GM19025 (cell line): ENCODE measurements at regions not wholly inside any gene's neighbourhood (a gene's known extent, or its start where the extent isn't known, plus 50 kb on each side); places are given as distances from the start of the nearest gene placed in this dataset.
"Not testable (repeated sequence)": the region's sequence is repeated elsewhere in the genome, so short reads cannot be mapped to it uniquely, and the experiment has no call there.

Source experiments
- ATAC-seq: cut with Tn5 transposase; IDR thresholded peaks from one replicate; pipeline ENCODE4 v1.9.1; 2021; ENCODE audit warnings: mild to moderate bottlenecking, low read depth, moderate library complexity; ENCODE audit not compliant: unreplicated experiment

DNA sequence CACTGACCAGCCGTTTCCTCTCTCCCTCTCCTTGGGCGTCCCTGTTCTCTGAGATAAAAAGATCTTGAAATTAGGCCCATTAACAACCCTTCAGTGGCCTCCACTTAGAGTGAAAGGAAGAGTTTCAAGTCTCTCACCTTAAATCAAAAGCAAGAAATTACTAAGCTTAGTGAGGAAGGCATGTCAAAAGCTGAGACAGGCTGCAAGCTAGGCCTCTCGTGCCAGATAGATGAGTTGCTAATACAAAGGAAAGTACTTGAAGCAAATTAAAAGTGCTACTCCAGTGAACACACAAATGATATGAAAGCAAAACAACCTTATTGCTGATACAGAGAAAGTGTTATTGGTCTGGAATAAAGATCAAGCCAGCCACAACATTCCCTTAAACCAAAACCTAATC lies 331.3 kb upstream of the SEMA6A start:
- ATAC-seq = no peak

DNA sequence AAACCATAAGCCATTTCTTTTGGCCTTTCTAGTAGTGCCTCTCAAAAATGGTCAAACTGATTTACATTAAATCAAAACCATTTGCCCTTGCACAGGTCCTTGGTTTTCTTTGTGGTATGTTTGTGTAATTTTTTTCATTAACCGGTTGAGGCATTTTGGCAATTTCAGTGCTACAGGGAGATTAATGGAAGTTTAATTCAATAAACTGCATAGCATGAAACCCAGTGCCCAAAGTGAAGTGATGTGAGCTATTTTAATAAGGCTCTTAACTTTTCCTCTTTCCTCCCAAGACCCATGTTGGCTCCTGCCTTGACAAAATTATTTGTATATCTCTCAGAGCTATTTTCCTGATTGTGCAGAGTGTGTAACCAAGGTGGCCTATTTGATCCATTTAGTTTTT lies 326.2 kb upstream of the SEMA6A start:
- no peak for ATAC-seq

DNA sequence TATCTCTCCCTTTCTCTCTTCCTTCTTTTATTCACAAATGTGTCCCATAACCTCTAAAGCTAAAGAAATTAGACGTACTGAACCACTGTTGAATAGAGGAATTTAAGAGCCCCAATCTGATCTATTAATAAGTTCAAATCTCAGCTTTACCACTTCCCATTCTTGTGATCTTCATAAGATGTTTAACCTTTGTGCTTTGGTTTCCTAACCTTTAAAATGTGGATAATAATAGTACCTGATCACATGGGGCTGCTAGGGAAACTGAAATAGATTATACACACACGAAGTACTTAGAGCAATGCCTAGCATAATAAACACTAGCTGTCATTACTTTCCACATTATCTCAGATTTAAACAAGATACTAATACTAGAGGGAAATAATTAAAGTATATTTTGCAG lies 324.3 kb upstream of the SEMA6A start:
- ATAC-seq = no peak

DNA sequence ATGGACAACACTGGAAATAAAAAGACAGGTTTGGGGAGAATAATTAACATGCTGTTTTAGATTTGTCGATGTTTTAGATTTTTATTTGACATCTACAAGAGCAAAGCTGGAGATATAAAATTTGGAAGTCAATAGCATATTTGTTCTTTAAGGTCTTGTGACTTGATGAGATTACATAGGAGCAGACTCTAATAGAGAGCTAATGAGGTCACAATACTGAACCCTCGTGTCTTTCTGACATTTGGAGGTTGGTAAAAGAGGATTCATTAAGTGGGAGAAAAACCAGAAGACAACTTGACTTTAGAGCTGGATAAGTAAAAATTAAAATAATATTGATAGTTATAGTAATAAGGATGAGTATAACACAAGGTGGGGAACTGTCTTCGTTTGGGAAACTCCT lies 322.7 kb upstream of the SEMA6A start:
- ATAC-seq = no peak

DNA sequence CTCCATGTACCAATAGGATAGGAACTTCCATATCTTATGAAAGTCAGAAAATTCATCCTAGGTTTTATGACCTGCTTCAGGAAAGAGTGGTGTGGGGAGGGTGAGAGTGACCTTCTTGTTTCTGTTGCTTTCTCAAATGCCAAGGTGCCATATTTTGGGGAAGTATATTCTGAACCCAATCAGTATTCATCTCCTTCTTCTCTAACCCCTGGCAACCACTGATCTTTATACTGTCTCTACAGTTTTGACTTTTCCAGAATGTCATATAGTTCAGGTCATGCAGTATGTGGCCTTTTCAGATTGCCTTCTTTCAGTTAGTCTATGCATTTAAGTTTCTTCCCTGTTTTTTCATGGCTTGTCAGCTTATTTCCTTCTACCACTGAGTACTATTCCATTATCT lies 321.4 kb upstream of the SEMA6A start:
- no peak for ATAC-seq

DNA sequence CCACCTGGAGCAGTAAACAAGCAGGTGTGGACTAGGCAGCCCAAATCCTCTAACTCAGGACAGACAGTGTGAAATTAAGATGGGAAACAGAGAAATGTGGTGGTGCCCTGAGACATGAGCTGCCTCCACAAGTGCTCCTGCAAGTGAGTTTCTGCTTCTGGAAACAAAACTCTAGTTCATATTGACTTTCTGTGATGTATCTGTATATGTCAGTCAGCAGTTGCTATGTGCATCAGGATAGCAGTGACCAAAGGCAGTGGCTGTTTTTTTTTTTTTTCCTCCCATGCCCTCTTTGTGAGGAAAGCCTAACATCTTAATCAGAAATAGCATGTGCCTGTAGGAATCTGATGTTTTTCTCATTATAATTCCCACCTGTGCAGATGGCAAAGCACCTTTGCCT lies 318.4 kb upstream of the SEMA6A start:
- no peak for ATAC-seq

DNA sequence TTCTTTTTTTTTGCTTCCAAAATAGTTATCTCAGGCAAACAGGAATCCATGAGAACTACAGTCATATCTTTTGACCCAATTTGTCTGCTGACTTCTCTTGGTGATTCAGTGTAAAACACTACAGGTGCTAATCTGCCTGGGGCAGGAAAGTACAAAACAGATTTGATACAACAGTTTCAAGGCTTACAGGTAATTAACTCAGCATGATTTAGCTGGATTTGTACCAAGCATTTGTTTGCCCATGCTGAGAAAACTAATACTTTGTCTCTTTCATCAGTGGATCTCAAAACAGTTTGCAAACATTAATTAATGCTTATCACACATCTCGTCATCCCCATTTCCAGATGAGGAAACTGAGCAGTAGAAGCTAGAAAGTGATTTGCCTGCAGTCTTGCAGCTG lies 312.5 kb upstream of the SEMA6A start:
- ATAC-seq = no peak

DNA sequence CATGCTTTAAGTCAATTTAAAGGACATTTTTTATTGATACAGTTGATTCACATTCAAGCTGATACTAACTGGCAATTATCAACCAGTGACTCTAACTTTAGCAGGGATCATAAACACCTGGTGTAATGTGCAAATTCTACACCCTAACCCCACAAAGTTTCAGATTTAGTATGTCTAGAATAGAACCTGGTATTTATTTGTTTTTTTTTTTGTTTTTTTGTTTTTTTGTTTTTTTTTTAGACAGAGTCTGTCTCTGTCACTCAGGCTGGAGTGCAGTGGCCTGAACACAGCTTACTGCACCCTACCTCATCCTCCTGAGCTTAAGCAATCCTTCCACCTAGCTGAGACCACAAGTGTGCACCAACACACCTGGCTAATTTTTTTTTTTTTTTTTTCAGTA lies 311.2 kb upstream of the SEMA6A start:
- peak; percentile 71 for ATAC-seq

DNA sequence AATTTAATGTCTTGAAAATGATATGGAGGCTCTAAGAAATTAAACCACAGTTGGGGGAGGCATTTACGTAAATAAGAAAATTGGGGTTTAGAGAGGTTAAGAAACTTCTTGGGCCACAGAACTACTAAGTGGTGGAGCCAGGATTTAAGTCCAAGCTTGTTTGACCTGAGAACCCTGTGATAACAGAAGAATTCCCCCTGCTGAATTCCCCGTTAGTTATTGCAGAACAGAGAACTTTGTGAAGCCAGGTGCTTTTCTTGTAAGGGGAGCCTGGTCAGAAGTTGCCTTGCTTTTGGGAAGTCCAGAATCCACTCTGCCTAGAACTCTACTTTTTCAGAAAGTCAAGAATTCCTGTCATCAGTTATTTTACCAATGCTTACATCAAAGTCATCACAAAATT lies 309.3 kb upstream of the SEMA6A start:
- peak; percentile 47 for ATAC-seq

DNA sequence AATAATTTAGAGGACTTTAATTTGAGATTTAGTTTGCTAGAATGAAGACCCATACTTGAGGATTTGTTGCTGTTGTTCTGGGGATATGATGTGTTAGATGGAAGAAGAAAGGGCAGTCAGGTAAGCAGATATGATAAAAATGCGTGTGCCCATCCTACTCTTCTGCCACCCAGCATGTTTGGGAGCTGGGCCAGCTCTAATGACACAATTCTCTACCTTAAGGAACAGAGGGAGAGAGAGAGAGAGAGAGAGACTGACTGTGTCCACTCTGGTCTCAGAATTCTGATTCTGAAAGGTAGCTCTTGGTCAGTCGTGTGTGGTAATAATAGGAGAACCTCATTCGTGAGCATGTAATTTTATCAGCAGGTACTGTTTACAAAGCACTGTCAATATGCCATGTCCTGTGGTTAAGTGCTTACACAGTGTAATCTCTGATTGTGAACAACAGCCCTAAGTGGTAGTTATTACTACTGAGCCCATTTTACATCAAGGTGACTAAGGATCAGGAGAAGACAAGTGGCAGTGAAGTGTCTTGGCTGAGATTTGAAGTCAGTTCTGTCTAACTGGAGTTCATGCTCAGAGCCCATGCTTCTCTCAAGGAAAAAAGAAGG lies 307.4 kb upstream of the SEMA6A start:
- no peak for ATAC-seq

DNA sequence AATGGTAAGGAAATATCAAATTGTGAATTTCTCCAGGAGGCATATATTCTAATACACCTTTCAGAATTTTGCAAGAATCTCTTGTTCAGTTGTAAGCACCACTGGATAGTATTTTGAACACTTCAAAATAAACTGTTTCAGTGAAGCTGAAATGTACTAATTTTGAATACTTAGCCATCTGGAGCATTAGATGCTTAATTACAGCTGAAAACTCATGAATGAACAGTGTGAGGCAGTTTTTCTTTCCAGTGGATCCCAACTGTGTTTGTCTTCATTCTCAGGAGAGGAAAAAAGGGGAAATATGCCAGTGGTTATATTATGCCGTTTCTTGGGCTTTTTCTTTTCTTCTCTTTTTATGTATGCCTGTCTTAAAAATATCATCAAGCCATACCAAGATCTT lies 306.0 kb upstream of the SEMA6A start:
- no peak for ATAC-seq

DNA sequence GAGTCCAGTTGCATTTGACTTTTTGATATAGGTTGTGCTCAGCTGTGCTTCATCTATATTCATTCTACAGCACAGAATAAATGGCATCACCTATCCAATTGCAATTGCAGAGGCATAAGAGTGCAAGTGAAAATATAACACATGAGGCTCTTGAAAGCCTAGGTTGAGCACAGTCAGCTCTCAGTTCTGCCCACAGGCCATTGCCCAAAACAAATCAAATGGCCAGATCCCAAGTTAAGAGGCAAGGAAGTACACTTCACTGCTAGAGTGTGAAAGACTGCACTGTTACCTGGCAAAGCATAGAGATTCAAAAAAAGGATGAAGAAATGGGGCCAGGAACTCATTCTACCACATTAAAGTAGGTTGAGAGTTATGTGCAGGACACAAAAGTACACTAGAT lies 305.5 kb upstream of the SEMA6A start:
- ATAC-seq = no peak

DNA sequence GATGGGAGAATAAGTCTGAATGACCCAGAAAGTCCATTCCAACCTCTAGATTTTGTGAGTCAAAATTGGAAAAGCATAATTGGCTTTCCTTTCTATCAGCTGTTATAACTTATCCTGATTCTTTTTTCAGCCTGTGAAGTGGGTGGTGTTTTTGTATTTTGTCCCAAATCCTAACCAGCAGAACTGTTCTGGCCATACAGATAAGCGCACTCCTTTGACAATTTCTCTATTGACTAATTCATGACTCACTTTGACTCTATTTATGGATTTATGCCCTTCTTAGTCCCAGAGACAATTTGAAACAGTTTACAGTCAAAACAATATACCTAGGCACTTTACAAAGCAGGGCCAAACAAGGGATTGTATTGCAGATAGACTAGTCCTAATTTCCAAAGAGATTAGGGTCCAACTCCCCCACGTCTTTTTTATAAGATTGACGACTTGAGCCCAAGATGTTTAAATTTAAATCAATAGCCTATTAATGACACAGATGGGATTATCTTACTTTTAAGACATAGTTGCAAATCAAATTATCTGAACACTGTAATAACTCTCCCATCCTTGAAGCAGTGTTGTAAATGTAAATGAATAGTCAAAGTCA lies 301.7 kb upstream of the SEMA6A start:
- no peak for ATAC-seq

DNA sequence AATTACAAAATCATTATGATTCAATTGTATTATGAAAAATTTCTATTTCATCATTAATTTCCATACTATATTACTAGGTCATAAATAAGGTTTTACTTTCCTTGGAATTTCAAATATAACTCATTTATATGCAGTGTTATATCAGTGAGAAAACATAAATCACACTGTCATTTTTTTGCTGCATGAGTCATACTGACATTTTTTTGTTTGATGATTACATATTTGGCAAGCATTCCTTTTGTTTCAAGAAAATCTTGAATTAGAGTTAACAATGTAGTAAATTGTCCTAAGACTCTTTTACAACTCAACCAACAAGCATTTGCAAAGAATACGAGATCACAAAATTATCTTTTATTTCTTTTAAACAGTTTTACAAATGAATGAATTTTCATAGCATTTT lies 298.4 kb upstream of the SEMA6A start:
- no peak for ATAC-seq

DNA sequence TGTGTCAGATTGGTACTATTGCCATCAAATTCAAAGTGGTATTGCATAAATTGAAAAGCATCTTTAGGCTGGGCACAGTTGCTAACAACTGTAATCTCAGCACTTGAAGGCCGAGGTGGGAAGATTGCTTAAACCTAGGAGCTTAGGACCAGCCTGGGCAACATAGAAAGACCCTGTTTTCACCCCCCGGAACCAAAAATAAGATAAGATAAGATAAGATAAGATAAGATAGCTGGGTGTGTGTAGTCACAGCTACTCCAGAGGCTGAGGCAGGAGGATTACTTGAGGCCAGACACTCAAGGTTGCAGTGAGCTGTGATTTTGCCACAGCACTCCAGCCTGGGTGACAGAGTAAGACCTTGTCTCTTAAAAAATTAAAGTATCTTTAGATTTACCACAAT lies 297.9 kb upstream of the SEMA6A start:
- ATAC-seq = no peak

DNA sequence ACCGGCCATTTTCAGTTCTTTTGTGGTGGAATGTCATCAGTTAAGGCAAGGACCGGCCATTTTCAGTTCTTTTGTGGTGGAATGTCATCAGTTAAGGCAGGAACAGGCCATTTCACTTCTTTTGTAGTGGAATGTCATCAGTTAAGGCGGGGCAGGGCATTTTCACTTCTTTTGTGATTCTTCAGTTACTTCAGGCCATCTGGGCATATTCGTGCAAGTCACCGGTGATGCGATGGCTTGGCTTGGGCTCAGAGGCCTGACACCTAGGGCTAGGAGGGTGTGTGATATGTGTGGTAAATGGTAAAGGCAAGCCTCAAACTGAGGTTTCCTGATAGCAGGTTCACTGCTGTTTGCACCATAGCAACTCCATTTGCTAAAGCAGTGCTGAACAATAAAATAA lies 293.2 kb upstream of the SEMA6A start:
- not testable (repeated sequence) for ATAC-seq

DNA sequence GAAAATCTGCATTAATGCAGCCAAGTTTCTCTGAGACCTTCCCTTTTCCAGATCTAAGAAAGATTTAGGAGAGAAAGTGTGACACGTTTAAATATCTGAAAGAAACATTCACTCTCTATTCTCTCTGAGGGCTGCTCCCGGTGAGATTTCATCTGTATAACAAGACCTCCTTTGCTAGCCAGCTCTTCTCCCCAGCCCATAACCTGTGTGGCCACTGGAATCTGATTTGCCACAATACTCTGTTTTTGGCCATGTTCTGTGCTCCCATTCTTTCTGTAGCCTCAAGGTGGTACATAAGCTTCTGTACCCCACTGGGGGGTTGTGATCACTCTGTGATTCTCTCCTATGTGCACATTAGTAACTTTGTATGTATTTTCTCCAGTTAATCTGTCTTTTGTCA lies 291.0 kb upstream of the SEMA6A start:
- no peak for ATAC-seq

DNA sequence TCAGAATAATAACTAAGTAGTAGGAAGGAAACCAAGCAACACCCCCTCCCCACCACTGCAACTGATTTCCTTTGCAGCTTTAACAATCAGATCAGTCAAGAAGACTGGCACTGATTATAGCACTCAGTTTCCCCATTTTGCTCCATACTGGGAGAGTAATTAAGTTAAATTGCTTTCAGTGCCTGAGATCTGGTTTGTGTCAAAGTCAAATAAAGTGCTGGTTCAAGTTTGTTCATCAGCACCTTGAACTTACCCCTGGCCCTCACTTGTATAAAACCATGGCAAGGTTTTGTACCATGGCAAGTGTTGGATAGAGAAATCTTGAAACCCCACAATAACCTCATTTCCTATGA lies 290.2 kb upstream of the SEMA6A start:
- ATAC-seq = no peak

DNA sequence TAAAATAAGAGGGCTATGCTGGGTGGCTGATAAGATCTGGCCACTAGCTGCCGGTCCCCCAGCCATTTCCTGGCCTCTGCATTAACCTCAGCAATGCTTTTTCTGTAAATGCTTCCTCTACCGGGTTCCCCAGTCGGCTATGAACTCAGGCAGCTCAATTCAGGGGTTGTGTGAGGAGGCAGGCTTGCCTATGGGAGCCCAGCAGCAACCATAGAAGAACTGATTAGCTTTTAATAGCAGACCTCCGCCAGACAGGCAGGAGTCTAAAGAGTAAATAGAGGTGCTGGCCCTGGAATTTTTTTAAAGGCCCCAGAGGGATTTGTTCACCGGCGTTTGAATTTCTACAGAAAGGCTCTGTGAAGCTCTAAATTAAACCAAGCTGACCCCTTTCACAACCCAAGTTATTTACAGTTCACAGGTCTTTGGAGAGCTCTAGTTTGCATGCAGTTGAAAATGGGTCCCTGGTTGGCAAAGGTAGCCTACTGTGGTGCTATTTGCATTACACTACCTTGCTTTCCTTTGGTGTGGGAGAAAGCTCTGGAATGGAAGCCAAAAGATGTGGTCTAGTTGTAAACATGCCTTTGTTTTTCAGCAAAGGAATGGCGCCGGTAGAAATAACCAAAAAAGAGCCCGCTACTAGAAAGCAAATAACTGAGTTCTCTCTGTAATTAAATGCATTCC lies 289.7 kb upstream of the SEMA6A start:
- ATAC-seq = no peak

DNA sequence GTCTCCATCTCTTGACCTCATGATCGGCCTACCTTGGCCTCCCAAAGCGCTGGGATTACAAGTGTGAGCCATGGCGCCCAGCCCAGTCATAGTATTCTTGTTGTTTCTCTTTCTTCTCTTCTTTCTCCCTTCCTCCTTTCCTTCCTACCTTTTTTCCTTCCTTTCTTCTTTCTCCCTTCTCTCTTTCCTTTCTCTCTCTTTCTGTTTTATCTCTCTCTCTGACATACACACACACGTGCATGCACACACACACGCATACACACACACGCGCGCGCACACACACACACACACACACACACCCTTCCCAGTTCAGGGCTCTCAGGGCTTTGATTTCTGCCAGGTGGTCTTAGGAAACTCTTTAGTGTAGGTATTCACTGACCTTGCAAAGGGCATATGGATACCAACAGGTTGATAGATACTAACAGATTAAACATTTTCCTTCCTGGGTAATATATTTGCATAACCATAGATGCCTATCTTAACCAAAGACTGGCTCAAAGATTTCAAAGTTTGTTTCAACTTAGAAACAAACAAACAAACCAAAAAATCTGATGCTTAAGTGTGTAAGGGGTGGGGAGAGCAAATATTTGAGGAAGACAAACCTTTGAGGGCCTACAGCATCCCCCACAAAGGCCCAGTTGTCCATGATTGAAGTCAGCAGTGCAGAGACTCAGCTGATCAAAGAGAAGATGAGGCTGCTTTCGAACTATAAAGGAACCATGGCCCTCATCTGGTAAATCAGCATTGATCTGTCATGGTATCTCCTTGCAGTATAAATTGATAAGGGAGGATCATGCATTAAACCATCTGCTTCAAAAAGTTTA lies 288.2 kb upstream of the SEMA6A start:
- ATAC-seq = no peak

DNA sequence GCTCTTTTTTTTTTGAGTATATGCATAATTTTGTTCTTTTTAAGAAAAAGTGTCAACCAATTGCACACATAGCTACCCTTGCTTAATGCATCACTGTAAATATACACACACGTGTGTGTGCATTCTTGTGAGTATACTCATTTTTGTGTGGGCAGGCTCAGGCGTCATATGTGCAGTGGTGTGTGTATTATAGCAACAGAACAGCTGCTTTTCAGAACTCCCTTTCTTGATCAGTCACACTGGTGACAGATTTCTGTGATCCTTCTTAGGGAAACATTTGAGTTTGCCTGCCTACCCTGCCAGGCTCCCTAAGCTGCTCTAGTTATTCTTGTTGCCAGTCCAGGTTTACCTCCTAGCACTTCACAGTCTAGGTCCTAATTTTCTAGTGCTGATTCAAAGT lies 287.0 kb upstream of the SEMA6A start:
- no peak for ATAC-seq

DNA sequence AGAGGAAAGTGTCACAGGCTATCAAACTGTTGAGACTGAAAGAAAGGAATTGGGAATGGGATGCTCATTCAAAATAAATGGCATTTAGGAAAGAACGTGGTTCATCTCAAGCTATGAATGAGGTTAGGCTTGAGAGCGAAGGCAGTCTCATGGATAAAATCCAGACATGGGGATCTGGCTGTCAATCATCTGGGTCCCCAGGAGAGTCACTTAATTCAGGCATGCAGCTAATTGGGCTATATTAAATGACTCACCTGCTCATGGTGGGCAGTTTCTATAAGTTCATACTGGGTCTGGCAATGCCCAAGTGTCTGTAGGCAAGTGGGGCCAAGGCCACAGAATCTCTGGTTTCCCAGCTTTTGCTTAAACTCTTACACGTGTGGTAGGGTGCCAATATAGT lies 286.5 kb upstream of the SEMA6A start:
- no peak for ATAC-seq
